NT2/D1 (cell line): ENCODE measurements at regions not wholly inside any gene's neighbourhood (a gene's known extent, or its start where the extent isn't known, plus 50 kb on each side); places are given as distances from the start of the nearest gene placed in this dataset.

Experiments
- SUZ12 ChIP-seq: IDR thresholded peaks from 2 replicates; pipeline ENCODE4 v1.6.1; 2011; ENCODE audit not compliant: insufficient read length, insufficient read depth; ENCODE audit errors: extremely low read depth
- YY1 ChIP-seq: IDR thresholded peaks from 2 replicates; pipeline ENCODE4 v1.6.1; 2011; ENCODE audit not compliant: insufficient read length, insufficient read depth
- ZNF274 ChIP-seq: IDR thresholded peaks from 2 replicates; pipeline ENCODE4 v1.6.1; 2011; ENCODE audit warnings: mild to moderate bottlenecking, low read depth, low read length

DNA sequence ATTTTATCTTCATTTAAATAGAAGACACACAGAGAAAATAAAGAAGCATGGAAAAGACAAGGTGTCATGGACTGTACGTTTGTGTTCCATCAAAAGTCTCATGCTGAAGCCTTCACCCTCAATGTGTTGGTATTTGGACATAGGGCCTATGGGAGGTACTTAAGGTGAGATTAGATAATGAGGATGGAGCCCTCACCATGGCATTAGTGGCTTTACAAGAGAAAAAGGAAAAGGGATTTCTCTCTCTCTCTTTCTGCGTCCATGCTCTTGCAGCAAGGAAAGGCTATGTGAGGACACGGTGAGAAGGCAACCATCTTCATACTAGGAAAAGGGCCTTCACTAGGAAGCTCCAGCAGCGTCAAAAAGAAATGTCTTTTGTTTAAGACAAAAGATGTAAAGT, 797.0 kb upstream of the CDH10 start:
- TF ChIP-seq ZNF274 (no peak), YY1 (no peak), SUZ12 (no peak)
